Panc1 (cell line): ENCODE measurements at regions not wholly inside any gene's neighbourhood (a gene's known extent, or its start where the extent isn't known, plus 50 kb on each side); places are given as distances from the start of the nearest gene placed in this dataset.

Experiments
- POLR2AphosphoS5 ChIP-seq: IDR thresholded peaks from 2 replicates; pipeline ENCODE4 v1.6.1; 2012; ENCODE audit warnings: mild to moderate bottlenecking, low read depth, low read length, moderate library complexity
- SIN3A ChIP-seq: IDR thresholded peaks from 2 replicates; pipeline ENCODE4 v1.6.1; 2012; ENCODE audit warnings: low read depth, mild to moderate bottlenecking, low read length, moderate library complexity, borderline replicate concordance; ENCODE audit not compliant: insufficient read depth
- TCF7L2 ChIP-seq: IDR thresholded peaks from 2 replicates; pipeline ENCODE4 v1.6.1; 2011; ENCODE audit warnings: mild to moderate bottlenecking, low read depth, low read length, inconsistent platforms
- TF ChIP-seq, protein P1 (sequence below): fragments of 450-650 bp; IDR thresholded peaks from 2 replicates; pipeline ENCODE4 v1.5.1; 2017; ENCODE audit warnings: mild to moderate bottlenecking
- TF ChIP-seq, protein P2 (sequence below), 2 experiments: IDR thresholded peaks; 2 replicates each; pipeline ENCODE4 v1.6.1; 2011 to 2012; ENCODE audit warnings: low read depth in 2 of 2, control low read depth in 1 of 2, low read length in 1 of 2, mild to moderate bottlenecking in 1 of 2, moderate library complexity in 1 of 2; ENCODE audit not compliant: insufficient read depth in 1 of 2

DNA sequence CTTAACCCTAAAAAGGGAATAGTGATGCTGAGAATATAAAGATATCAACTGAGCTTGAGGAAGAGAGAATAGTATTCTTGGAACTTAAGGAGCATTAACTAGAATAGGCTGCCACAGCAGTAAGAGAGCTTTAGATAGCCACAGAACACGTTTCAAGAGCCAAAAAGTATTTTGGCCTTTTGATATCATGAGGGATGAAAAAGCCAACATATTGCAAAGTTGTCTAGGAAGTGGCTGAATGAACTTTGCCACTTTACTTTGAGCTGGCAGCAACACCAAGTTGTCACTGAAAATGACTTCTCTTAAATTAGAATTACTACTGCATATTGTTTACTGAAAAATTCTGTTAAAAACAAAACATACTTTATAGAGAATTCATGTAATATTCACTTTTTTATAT is 1476.2 kb downstream of the MRPL39 start:
- TF ChIP-seq, protein P1, sequence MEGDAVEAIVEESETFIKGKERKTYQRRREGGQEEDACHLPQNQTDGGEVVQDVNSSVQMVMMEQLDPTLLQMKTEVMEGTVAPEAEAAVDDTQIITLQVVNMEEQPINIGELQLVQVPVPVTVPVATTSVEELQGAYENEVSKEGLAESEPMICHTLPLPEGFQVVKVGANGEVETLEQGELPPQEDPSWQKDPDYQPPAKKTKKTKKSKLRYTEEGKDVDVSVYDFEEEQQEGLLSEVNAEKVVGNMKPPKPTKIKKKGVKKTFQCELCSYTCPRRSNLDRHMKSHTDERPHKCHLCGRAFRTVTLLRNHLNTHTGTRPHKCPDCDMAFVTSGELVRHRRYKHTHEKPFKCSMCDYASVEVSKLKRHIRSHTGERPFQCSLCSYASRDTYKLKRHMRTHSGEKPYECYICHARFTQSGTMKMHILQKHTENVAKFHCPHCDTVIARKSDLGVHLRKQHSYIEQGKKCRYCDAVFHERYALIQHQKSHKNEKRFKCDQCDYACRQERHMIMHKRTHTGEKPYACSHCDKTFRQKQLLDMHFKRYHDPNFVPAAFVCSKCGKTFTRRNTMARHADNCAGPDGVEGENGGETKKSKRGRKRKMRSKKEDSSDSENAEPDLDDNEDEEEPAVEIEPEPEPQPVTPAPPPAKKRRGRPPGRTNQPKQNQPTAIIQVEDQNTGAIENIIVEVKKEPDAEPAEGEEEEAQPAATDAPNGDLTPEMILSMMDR: no peak
- TF ChIP-seq TCF7L2 (no peak), POLR2AphosphoS5 (no peak), SIN3A (no peak)
- TF ChIP-seq, protein P2, sequence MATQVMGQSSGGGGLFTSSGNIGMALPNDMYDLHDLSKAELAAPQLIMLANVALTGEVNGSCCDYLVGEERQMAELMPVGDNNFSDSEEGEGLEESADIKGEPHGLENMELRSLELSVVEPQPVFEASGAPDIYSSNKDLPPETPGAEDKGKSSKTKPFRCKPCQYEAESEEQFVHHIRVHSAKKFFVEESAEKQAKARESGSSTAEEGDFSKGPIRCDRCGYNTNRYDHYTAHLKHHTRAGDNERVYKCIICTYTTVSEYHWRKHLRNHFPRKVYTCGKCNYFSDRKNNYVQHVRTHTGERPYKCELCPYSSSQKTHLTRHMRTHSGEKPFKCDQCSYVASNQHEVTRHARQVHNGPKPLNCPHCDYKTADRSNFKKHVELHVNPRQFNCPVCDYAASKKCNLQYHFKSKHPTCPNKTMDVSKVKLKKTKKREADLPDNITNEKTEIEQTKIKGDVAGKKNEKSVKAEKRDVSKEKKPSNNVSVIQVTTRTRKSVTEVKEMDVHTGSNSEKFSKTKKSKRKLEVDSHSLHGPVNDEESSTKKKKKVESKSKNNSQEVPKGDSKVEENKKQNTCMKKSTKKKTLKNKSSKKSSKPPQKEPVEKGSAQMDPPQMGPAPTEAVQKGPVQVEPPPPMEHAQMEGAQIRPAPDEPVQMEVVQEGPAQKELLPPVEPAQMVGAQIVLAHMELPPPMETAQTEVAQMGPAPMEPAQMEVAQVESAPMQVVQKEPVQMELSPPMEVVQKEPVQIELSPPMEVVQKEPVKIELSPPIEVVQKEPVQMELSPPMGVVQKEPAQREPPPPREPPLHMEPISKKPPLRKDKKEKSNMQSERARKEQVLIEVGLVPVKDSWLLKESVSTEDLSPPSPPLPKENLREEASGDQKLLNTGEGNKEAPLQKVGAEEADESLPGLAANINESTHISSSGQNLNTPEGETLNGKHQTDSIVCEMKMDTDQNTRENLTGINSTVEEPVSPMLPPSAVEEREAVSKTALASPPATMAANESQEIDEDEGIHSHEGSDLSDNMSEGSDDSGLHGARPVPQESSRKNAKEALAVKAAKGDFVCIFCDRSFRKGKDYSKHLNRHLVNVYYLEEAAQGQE (IDR thresholded peaks at IDR 0.05; ENCODE audit: insufficient read depth in 1 of 2, low read depth in 2 of 2, low read length in 1 of 2): no peak
